ENCODE measurements at regions not wholly inside any gene's neighbourhood (a gene's known extent, or its start where the extent isn't known, plus 50 kb on each side); places are given as distances from the start of the nearest gene placed in this dataset.
"Not testable (repeated sequence)": the region's sequence is repeated elsewhere in the genome, so short reads cannot be mapped to it uniquely, and the experiment has no call there.

GRCh38 chr10:120108916-120109315, 216.4 kb downstream of the SEC23IP start:
- TF ChIP-seq, protein P1, sequence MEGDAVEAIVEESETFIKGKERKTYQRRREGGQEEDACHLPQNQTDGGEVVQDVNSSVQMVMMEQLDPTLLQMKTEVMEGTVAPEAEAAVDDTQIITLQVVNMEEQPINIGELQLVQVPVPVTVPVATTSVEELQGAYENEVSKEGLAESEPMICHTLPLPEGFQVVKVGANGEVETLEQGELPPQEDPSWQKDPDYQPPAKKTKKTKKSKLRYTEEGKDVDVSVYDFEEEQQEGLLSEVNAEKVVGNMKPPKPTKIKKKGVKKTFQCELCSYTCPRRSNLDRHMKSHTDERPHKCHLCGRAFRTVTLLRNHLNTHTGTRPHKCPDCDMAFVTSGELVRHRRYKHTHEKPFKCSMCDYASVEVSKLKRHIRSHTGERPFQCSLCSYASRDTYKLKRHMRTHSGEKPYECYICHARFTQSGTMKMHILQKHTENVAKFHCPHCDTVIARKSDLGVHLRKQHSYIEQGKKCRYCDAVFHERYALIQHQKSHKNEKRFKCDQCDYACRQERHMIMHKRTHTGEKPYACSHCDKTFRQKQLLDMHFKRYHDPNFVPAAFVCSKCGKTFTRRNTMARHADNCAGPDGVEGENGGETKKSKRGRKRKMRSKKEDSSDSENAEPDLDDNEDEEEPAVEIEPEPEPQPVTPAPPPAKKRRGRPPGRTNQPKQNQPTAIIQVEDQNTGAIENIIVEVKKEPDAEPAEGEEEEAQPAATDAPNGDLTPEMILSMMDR (IDR thresholded peaks at IDR 0.05; ENCODE audit: borderline replicate concordance, insufficient read depth, low read depth, low read length), result no peak
- H3K4me3 ChIP-seq (ENCODE audit: low read depth, low read length), result no peak overlapping the region

DNA sequence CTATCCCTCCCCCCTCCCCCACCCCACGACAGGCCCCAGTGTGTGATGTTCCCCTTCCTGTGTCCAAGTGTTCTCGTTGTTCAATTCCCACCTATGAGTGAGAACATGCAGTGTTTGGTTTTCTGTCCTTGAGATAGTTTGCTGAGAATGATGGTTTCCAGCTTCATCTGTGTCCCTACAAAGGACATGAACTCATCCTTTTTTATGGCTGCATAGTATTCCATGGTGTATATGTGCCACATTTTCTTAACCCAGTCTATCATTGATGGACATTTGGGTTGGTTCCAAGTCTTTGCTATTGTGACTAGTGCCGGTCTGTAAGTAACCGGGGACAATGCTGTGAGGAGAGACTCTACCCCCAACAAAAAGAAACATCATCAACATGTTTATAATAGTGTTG, 217.2 kb downstream of the SEC23IP start:
- not testable (repeated sequence) for H3K4me3 ChIP-seq (ENCODE audit: low read depth, low read length)

DNA sequence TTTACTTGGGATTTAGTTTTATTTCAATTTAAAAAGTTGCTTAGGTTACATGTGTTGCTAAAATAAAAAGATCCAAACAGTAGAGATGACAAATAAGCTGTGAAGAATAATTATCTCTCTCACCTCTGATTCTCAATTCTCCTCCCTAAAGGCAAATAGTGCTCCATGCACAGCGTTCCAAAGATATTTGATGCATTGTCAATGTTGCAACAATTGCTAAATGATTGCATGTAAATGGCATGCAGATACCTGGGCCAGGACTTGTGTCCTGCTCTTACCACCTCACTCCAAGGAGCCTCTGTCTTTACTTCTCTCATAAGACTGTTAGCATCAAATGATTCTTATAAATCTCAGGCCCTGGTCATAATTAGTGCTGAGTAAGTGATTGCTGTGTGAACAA, 217.7 kb downstream of the SEC23IP start:
- no peak overlapping the region for H3K4me3 ChIP-seq (ENCODE audit: low read depth, low read length)
- TF ChIP-seq, protein P1 (IDR thresholded peaks at IDR 0.05; ENCODE audit: borderline replicate concordance, insufficient read depth, low read depth, low read length), result no peak

DNA sequence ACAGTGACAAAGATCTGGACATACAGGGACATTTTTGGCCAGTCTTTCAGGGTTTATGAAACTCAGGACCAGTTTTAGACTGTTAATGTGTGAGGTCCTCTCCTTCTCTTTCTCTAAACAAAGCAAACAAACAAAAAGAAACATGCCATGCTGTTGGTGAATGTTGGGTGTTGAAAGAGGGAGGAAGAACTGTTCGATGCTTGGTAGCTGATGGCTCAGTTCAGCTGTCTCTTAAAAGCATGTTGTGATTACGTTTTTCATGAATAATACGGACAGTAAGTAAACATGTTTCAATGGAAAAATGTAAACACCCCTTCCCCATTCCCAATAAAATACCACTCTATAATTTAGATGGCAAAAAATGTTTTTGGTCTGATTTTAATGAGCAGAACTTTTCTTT, 219.1 kb downstream of the SEC23IP start:
- TF ChIP-seq, protein P1 (IDR thresholded peaks at IDR 0.05; ENCODE audit: borderline replicate concordance, insufficient read depth, low read depth, low read length), result no peak
- H3K4me3 ChIP-seq (ENCODE audit: low read depth, low read length), result no peak overlapping the region

DNA sequence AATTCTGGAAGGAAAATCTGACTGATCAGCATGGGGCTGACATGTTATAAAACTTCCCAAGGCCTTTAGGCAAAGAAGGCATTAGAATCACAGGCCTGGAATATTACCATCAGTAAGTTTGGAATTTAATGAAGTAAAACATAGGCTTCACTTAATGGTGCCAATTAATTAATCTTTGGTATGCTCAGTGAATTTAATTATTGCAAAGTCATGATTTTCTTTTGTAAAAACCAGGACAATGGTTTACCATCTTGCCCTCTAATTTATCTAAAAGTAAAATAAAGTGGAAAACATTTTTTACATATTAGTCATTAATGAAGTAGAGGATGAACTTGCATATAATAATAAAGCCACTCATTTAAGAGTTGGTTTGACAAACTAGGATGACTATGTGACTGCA, 220.3 kb downstream of the SEC23IP start:
- TF ChIP-seq, protein P1 (IDR thresholded peaks at IDR 0.05; ENCODE audit: borderline replicate concordance, insufficient read depth, low read depth, low read length), result no peak
- H3K4me3 ChIP-seq (ENCODE audit: low read depth, low read length), result no peak overlapping the region

GRCh38 chr10:120115959-120116358, 223.4 kb downstream of the SEC23IP start:
- TF ChIP-seq, protein P1 (IDR thresholded peaks at IDR 0.05; ENCODE audit: borderline replicate concordance, insufficient read depth, low read depth, low read length), result no peak
- no peak overlapping the region for H3K4me3 ChIP-seq (ENCODE audit: low read depth, low read length)

DNA sequence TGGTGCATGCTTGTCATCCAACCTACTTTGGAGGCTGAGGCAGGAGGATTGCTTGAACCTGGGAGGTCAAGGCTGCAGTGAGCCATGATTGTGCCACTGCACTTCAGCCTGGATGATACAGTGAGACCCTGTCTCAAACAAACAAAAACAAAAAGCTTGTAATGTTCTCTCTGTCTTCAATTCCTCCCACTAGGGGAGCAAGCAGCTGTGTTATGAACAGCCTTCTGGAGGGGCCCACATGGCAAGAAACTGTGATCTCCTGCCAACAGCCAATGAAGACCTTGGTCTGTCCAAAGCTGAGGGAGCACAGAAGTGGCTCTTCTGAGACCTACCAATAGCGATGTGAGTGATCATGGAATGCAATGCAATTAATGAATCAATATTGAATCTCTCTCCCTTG, 229.2 kb downstream of the SEC23IP start:
- no peak overlapping the region for H3K4me3 ChIP-seq (ENCODE audit: low read depth, low read length)
- TF ChIP-seq, protein P1 (IDR thresholded peaks at IDR 0.05; ENCODE audit: borderline replicate concordance, insufficient read depth, low read depth, low read length), result no peak

DNA sequence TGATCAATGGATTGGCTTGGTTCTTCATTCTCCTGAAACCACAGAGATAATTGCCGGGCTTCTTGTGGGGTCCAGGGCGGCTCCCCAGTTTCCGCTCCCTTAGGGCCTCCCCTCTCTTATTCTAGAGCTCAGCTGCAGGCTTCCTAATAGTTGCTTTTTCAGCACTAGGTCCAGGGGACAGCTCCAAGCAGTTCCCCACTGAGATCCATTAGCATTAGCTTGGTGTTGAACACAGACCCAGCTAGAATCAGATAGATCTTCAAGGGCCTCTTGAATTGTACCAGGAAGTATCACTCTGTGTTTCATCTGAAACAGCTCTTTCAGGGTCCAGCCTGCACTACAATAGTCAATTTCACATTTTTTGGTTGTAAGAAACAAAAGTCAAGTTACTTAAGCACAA, 238.7 kb downstream of the SEC23IP start:
- no peak overlapping the region for H3K4me3 ChIP-seq (ENCODE audit: low read depth, low read length)

More for the DNA sequence above, 238.7 kb downstream of the SEC23IP start:
- TF ChIP-seq, protein P1 (IDR thresholded peaks at IDR 0.05; ENCODE audit: borderline replicate concordance, insufficient read depth, low read depth, low read length), result no peak
